ENCODE measurements at regions not wholly inside any gene's neighbourhood (a gene's known extent, or its start where the extent isn't known, plus 50 kb on each side); places are given as distances from the start of the nearest gene placed in this dataset.

DNA sequence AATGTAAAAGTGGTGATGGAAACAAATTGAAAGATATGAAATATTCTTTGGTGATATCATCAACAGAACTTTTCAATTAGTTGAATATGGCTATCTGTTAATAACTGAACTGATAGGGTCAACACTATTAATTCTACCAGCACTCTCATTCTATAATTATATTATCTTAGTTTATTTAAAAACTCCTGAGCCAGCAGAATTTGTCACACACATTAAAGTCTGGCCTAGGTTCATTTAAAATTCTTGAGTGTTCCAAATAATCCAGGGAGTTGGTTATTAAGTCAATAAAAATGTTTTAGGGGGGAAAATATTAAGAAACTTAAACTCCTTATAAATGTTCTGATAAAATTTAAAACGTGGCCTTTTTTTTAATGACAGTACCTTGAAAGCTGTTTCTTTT, 189.6 kb upstream of the GRM7 start:
- TF ChIP-seq, protein P1, sequence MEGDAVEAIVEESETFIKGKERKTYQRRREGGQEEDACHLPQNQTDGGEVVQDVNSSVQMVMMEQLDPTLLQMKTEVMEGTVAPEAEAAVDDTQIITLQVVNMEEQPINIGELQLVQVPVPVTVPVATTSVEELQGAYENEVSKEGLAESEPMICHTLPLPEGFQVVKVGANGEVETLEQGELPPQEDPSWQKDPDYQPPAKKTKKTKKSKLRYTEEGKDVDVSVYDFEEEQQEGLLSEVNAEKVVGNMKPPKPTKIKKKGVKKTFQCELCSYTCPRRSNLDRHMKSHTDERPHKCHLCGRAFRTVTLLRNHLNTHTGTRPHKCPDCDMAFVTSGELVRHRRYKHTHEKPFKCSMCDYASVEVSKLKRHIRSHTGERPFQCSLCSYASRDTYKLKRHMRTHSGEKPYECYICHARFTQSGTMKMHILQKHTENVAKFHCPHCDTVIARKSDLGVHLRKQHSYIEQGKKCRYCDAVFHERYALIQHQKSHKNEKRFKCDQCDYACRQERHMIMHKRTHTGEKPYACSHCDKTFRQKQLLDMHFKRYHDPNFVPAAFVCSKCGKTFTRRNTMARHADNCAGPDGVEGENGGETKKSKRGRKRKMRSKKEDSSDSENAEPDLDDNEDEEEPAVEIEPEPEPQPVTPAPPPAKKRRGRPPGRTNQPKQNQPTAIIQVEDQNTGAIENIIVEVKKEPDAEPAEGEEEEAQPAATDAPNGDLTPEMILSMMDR (IDR thresholded peaks at IDR 0.05 in 8 of 11, conservative IDR thresholded peaks at IDR 0.05 in 3 of 11), result no peak
- no peak for TF ChIP-seq POLR2A (IDR thresholded peaks at IDR 0.05)
- no peak for TF ChIP-seq POLR2AphosphoS5 (IDR thresholded peaks at IDR 0.05)
- Histone ChIP-seq H3K9me3 (peaks cover 0 to 26% (median 13%) of the 10 kb centered on the region in 8 donors), H3K4me3 (no peak overlapping the region), H3K27ac (no peak overlapping the region), H3K36me3 (no peaks in the 10 kb centered on the region), H3K4me1 (no peaks in the 10 kb centered on the region), H3K27me3 (replicated peaks in 1 of 7) (no peaks in the 10 kb centered on the region)
- 44 to 58% (median 54%) methylated on average over 1 of the region's 1 CpG for WGBS, 5 donors
- intact Hi-C loops (cut with DNase I; ENCODE audit: low total_unique reads), result no loop called here
- no peak for DNase-seq

DNA sequence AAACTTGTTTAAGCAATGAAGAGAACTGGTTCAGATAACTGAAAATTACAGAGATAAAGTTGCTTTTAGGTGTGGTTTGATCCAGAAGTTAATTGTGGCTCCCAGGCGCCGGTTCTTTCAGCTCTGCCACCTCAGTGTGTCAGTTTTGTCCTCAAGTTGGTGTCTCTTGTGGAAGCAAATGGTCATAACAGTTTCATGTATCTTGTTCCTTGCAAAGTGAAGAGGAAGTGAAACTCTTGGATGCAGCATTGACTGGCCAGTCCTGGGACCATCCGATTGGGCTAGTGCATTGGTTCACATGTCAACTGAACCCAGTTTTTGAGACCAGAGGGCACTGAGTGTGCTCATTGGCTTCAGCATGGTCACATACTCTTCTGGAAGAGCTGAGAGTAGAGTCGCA, 181.4 kb upstream of the GRM7 start:
- Histone ChIP-seq H3K9me3 (no peaks in the 10 kb centered on the region), H3K27me3 (replicated peaks in 1 of 7) (no peaks in the 10 kb centered on the region), H3K36me3 (no peaks in the 10 kb centered on the region), H3K27ac (no peak overlapping the region), H3K4me1 (no peaks in the 10 kb centered on the region), H3K4me3 (no peak overlapping the region)
- 67 to 90% (median 87%) methylated on average over 4 of the region's 4 CpGs for WGBS, 5 donors
- TF ChIP-seq, protein P1 (IDR thresholded peaks at IDR 0.05 in 8 of 11, conservative IDR thresholded peaks at IDR 0.05 in 3 of 11), result no peak
- no peak for TF ChIP-seq POLR2A (IDR thresholded peaks at IDR 0.05)
- no peak for TF ChIP-seq POLR2AphosphoS5 (IDR thresholded peaks at IDR 0.05)
- no peak for DNase-seq
- intact Hi-C loops (cut with DNase I; ENCODE audit: low total_unique reads), result no loop called here

DNA sequence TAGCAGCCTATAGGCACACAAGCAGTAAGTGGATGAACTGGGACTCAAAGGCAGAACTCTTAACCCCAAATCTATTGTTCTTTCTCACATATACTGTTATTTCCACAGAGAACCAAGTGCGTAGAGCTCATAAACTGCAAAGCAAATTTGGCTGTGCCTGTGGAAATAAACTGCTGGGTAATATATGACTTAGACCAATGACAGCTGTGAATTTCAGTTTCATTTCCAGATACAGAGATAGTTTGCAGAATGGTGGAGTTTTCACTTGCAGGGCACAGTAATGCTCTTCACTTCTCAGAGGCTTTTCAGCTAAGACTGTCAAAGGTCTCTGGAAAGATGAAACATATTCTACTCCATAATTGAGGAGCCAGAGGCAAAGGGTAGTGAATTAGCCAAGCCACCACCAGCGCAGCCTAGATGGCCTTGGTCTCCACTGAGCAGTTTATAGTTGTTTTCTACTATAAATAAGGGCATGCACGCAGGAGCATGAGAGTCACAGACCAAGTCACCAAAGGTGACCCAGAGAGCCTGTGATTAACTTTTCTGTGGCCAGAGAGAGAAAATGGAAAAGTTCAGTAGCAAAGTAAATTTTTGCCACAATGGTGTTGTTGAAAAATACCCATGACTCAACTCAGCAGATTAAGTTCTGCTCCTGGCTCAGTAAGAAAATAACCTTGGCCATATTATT, 180.7 kb upstream of the GRM7 start:
- TF ChIP-seq POLR2AphosphoS5 (IDR thresholded peaks at IDR 0.05) (no peak), POLR2A (IDR thresholded peaks at IDR 0.05) (no peak)
- TF ChIP-seq, protein P1 (IDR thresholded peaks at IDR 0.05 in 8 of 11, conservative IDR thresholded peaks at IDR 0.05 in 3 of 11), result no peak
- intact Hi-C loops (cut with DNase I; ENCODE audit: low total_unique reads), result no loop called here
- H3K4me3 ChIP-seq, result no peak overlapping the region
- no peaks in the 10 kb centered on the region for H3K4me1 ChIP-seq
- no peak for DNase-seq
- no peaks in the 10 kb centered on the region for H3K9me3 ChIP-seq
- no peaks in the 10 kb centered on the region for H3K36me3 ChIP-seq
- H3K27ac ChIP-seq, result no peak overlapping the region
- H3K27me3 ChIP-seq (replicated peaks in 1 of 7), result no peaks in the 10 kb centered on the region
- WGBS, 5 donors, result 52 to 87% (median 77%) methylated on average over 3 of the region's 3 CpGs

DNA sequence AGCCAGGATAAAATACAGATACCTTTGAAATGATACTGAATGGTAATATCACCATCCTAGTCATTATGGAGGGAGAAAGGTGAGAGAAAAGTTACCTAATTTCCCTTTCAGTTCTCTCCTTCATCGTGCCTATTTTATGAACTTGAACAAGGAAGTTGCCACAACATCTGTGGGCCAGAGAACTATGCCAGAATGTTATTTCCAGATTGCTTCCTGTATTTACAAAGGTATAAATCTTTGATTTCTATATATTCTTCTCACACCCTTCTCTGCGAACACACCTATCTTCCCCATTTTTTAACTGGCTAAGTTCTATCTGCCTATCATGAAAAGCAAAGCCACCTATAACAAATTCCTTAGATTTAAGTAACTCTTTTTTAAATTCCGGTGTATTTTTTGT, 163.6 kb upstream of the GRM7 start:
- no peak for TF ChIP-seq POLR2A (IDR thresholded peaks at IDR 0.05)
- TF ChIP-seq, protein P1 (IDR thresholded peaks at IDR 0.05 in 8 of 11, conservative IDR thresholded peaks at IDR 0.05 in 3 of 11), result no peak
- no peak for TF ChIP-seq POLR2AphosphoS5 (IDR thresholded peaks at IDR 0.05)
- H3K9me3 ChIP-seq, result peaks cover 0 to 17% (median 4%) of the 10 kb centered on the region in 8 donors
- no peak overlapping the region for H3K4me3 ChIP-seq
- H3K27me3 ChIP-seq (replicated peaks in 1 of 7), result no peaks in the 10 kb centered on the region
- intact Hi-C loops (cut with DNase I; ENCODE audit: low total_unique reads), result no loop called here
- no peaks in the 10 kb centered on the region for H3K4me1 ChIP-seq
- H3K36me3 ChIP-seq, result no peaks in the 10 kb centered on the region
- no peak overlapping the region for H3K27ac ChIP-seq
- DNase-seq, result no peak
- 54 to 66% (median 57%) methylated on average over 3 of the region's 3 CpGs for WGBS, 5 donors

All from spleen (tissue), 11 donors.